K562 (cell line): ENCODE measurements at regions not wholly inside any gene's neighbourhood (a gene's known extent, or its start where the extent isn't known, plus 50 kb on each side); places are given as distances from the start of the nearest gene placed in this dataset.

Source experiments
- ATAC-seq: fragments of 200-7000 bp; cut with Tn5 transposase; 3 replicates; pipeline ENCODE4 v1.9.1; 2020; ENCODE audit warnings: moderate library complexity
- BruUV-seq: library from RNA; stranded (reverse); fragments of 400-500 nt; replicated peaks from 2 replicates; lab custom pipeline; 2021; lab: Mats Ljungman, UMichigan
- CTCF ChIA-PET: fragments of 300-600 bp; formaldehyde crosslinking; extraction: SDS; loops from one replicate; lab custom pipeline; 2021; ENCODE audit warnings: low intra/inter-chr PET ratio; lab: Yijun Ruan, JAX
- POLR2A ChIA-PET: fragments of 300-600, 350-650 bp; sonication (Branson Sonifier 250); formaldehyde crosslinking; extraction: SDS; loops from one replicate; lab custom pipeline; 2021; ENCODE audit warnings: antibody characterized with exemption, inconsistent platforms; lab: Yijun Ruan, JAX
- DNase-seq, 4 experiments: peaks; one replicate each; pipeline versions ENCODE4 v3.0.0 to v3.0.0-alpha.2; 2011 to 2018; ENCODE audit warnings: low spot score in 3 of 4, mixed read lengths in 3 of 4; ENCODE audit errors: extremely low read depth in 1 of 4
- FAIRE-seq: peaks from 2 replicates; lab custom pipeline; 2011; peaks lifted over from hg19 to GRCh38; lab: Jason Lieb, UNC
- H2AFZ ChIP-seq: 2 replicates; pipeline ENCODE4 v1.6.0; 2011; ENCODE audit warnings: low read depth, low read length, control low read depth, inconsistent platforms
- H3K27ac ChIP-seq: fragments of 200-600 bp; 3 replicates; pipeline ENCODE4 v1.8.0; 2011; ENCODE audit warnings: low read depth, mild to moderate bottlenecking, control low read depth, inconsistent platforms, low read length, moderate library complexity, mixed read lengths; ENCODE audit errors: extremely low read depth
- H3K27me3 ChIP-seq, 2 experiments: fragments of 300-600 bp in 1 of 2; 2 replicates in 1 of 2; 3 replicates in 1 of 2; pipeline versions ENCODE4 v1.6.0 to v1.8.0; 2011; ENCODE audit warnings: inconsistent platforms in 2 of 2, low read length in 2 of 2, mild to moderate bottlenecking in 1 of 2, mixed read lengths in 1 of 2, moderate library complexity in 1 of 2; ENCODE audit not compliant: control insufficient read depth in 2 of 2, insufficient read depth in 2 of 2
- H3K36me3 ChIP-seq: fragments of 300-600 bp; 3 replicates; pipeline ENCODE4 v1.8.0; 2011; ENCODE audit warnings: mild to moderate bottlenecking, low read length, inconsistent platforms; ENCODE audit not compliant: control insufficient read depth, insufficient read depth
- H3K4me1 ChIP-seq, 2 experiments: fragments of 200-600 bp in 1 of 2; replicated peaks in 1 of 2; 2 replicates in 1 of 2; 3 replicates in 1 of 2; pipeline versions ENCODE4 v1.5.1 to v1.8.0; 2011; ENCODE audit warnings: inconsistent platforms in 2 of 2, low read length in 2 of 2, mild to moderate bottlenecking in 1 of 2, mixed read lengths in 1 of 2, moderate library complexity in 1 of 2; ENCODE audit not compliant: control insufficient read depth in 2 of 2, insufficient read depth in 2 of 2
- H3K4me2 ChIP-seq: 2 replicates; pipeline ENCODE4 v1.6.1; 2011; ENCODE audit warnings: low read length, control low read depth, inconsistent platforms, mixed read lengths; ENCODE audit not compliant: insufficient read depth
- H3K4me3 ChIP-seq: fragments of 200-600 bp; sonication (generic), shearing (Covaris generic); 2 replicates; pipeline ENCODE4 v1.5.1; 2016; ENCODE audit warnings: control low read depth, inconsistent platforms
- H3K79me2 ChIP-seq: fragments of 200-600 bp; 3 replicates; pipeline ENCODE4 v1.8.0; 2011; ENCODE audit warnings: low read length, inconsistent platforms; ENCODE audit not compliant: control insufficient read depth, insufficient read depth
- H3K9ac ChIP-seq, 2 experiments: 2 replicates each; pipeline versions ENCODE4 v1.6.0 to v1.6.1; 2011; ENCODE audit warnings: low read depth in 2 of 2, low read length in 2 of 2, control low read depth in 1 of 2, inconsistent platforms in 1 of 2, mild to moderate bottlenecking in 1 of 2, mixed read lengths in 1 of 2; ENCODE audit not compliant: insufficient read depth in 1 of 2
- H3K9me1 ChIP-seq: one replicate; pipeline ENCODE4 v1.6.0; 2011; ENCODE audit warnings: inconsistent platforms, mild to moderate bottlenecking, low read length, moderate library complexity; ENCODE audit not compliant: control insufficient read depth, insufficient read depth
- H3K9me3 ChIP-seq: replicated peaks from 2 replicates; pipeline ENCODE4 v1.5.1; 2011; ENCODE audit warnings: low read depth, low read length, inconsistent platforms; ENCODE audit not compliant: control insufficient read depth, insufficient read depth
- H4K20me1 ChIP-seq: replicated peaks from 2 replicates; pipeline ENCODE4 v1.6.1; 2011; ENCODE audit warnings: low read length, inconsistent platforms, mixed read lengths; ENCODE audit not compliant: control insufficient read depth, insufficient read depth
- CCAR2 ChIP-seq: fragments of 200-400 bp; formaldehyde crosslinking; IDR thresholded peaks from 2 replicates; pipeline ENCODE4 v1.6.1; 2017; ENCODE audit warnings: mild to moderate bottlenecking, low read depth, low read length
- EHMT2 ChIP-seq: fragments of 450-650 bp; IDR thresholded peaks from 2 replicates; pipeline ENCODE4 v1.6.1; 2018; ENCODE audit warnings: antibody characterized with exemption
- KHSRP ChIP-seq: fragments of 450-650 bp; IDR thresholded peaks from 2 replicates; pipeline ENCODE4 v1.6.1; 2017
- MYNN ChIP-seq, 2 experiments: sonication (generic); formaldehyde crosslinking in 1 of 2; IDR thresholded peaks; 2 replicates each; pipeline versions ENCODE4 v1.5.0 to v1.6.1; 2016 to 2020; ENCODE audit warnings: antibody characterized with exemption in 1 of 2, missing genetic modification reagents in 1 of 2
- NONO ChIP-seq, 2 experiments: fragments of 200-400 bp in 1 of 2; fragments of 450-650 bp in 1 of 2; formaldehyde crosslinking in 1 of 2; IDR thresholded peaks; 2 replicates each; pipeline ENCODE4 v1.6.1; 2017; ENCODE audit warnings: low read depth in 2 of 2, mild to moderate bottlenecking in 2 of 2, moderate library complexity in 2 of 2, low read length in 1 of 2
- SAFB2 ChIP-seq: fragments of 200-400 bp; formaldehyde crosslinking; IDR thresholded peaks from 2 replicates; pipeline ENCODE4 v1.6.1; 2018; ENCODE audit warnings: borderline replicate concordance, low read length, low read depth, moderate library complexity; ENCODE audit not compliant: severe bottlenecking
- SIX5 ChIP-seq, 2 experiments: IDR thresholded peaks; 2 replicates each; pipeline ENCODE4 v1.6.1; 2011; ENCODE audit warnings: low read length in 2 of 2, borderline replicate concordance in 1 of 2, low read depth in 1 of 2, mild to moderate bottlenecking in 1 of 2, moderate library complexity in 1 of 2; ENCODE audit not compliant: insufficient read depth in 1 of 2
- ZFPM2 ChIP-seq: fragments of 250-450 bp; sonication (Bioruptor Pico); IDR thresholded peaks from 2 replicates; pipeline ENCODE4 v1.5.1; 2022; ENCODE audit warnings: mild to moderate bottlenecking
- WGBS: fragments of 100-300 bp; shearing (Covaris generic); methylation state at CpG from one replicate; pipeline ENCODE4 v1.1.6; 2016; ENCODE audit warnings: low coverage, mixed read lengths; ENCODE audit not compliant: insufficient coverage; ENCODE audit errors: missing lambda C conversion rate; 5-methylcytosine and 5-hydroxymethylcytosine counted together
- in situ Hi-C: fragments of 300-500 bp; cut with MboI; formaldehyde crosslinking; loops from 4 replicates; pipeline ENCODE4 v1.15.0; 2018; ENCODE audit warnings: inconsistent platforms, mixed read lengths
- intact Hi-C: fragments of 100-400 bp; cut with micrococcal nuclease; formaldehyde crosslinking; loops from 2 replicates; pipeline ENCODE4 v1.14.2; 2022
- TF ChIP-seq, protein P1 (sequence below): fragments of 450-650 bp; IDR thresholded peaks from 2 replicates; pipeline ENCODE4 v1.6.1; 2016; ENCODE audit warnings: mild to moderate bottlenecking
- TF ChIP-seq, protein P2 (sequence below): sonication (generic); formaldehyde crosslinking; IDR thresholded peaks from 2 replicates; pipeline ENCODE4 v1.8.0; 2022; ENCODE audit warnings: mild to moderate bottlenecking, missing genetic modification reagents

DNA sequence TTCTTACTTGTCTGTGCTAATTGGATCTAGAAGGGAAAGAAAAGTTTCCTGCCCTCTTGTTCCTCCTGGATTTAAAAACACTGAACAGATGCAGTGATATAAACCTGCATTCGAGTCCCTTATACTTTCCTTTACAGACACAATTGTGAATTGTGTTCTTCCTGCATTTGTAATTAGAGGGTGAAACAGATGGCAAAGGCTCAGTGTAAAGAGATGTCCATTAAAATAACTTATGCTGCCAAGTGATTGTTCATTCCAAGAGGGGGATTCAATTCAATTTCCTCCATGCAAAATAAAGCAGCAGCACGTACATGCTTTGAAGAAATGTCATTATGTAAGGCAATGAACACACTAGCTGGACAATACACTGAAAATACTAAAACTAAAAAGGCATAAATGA, 248.3 kb upstream of the LRIG3 start:
- BruUV-seq, result no TSS peak
- POLR2A ChIA-PET, result no interaction called here
- FAIRE-seq, result no peak

More for the DNA sequence above, 248.3 kb upstream of the LRIG3 start:
- in situ Hi-C loops, result loop anchor here (25.0 kb wide), 1 partner anchor 1181 kb away; no protein-coding TSS in a partner anchor
- no peaks in the 10 kb centered on the region for H4K20me1 ChIP-seq
- no peaks in the 10 kb centered on the region for H3K9me1 ChIP-seq
- H3K4me3 ChIP-seq, result no peak overlapping the region
- intact Hi-C loops, result no loop called here
- 0% methylated on average over 2 of the region's 2 CpGs for WGBS
- no peak for DNase-seq
- H3K4me2 ChIP-seq, result no peak overlapping the region
- H3K79me2 ChIP-seq, result no peaks in the 10 kb centered on the region
- ATAC-seq, result no peak
- no peak overlapping the region for H3K9ac ChIP-seq
- no peaks in the 10 kb centered on the region for H3K36me3 ChIP-seq
- CTCF ChIA-PET, result no interaction called here
- H3K27ac ChIP-seq, result no peak overlapping the region
- H3K4me1 ChIP-seq, result no peaks in the 10 kb centered on the region
- no peak overlapping the region for H2AFZ ChIP-seq
- no peaks in the 10 kb centered on the region for H3K9me3 ChIP-seq
- H3K27me3 ChIP-seq, result no peaks in the 10 kb centered on the region
- TF ChIP-seq EHMT2 (no peak), CCAR2 (no peak), KHSRP (no peak), SAFB2 (no peak), SIX5 (IDR thresholded peaks at IDR 0.05; ENCODE audit: borderline replicate concordance in 1 of 2, insufficient read depth in 1 of 2, low read depth in 1 of 2, low read length in 2 of 2) (no peak), ZFPM2 (CRISPR knock-in tag) (no peak), NONO (IDR thresholded peaks at IDR 0.05; ENCODE audit: low read depth in 2 of 2, low read length in 1 of 2) (no peak), MYNN (IDR thresholded peaks at IDR 0.05) (no peak), MYNN (CRISPR knock-in tag; IDR thresholded peaks at IDR 0.05) (no peak)
- TF ChIP-seq, protein P1, sequence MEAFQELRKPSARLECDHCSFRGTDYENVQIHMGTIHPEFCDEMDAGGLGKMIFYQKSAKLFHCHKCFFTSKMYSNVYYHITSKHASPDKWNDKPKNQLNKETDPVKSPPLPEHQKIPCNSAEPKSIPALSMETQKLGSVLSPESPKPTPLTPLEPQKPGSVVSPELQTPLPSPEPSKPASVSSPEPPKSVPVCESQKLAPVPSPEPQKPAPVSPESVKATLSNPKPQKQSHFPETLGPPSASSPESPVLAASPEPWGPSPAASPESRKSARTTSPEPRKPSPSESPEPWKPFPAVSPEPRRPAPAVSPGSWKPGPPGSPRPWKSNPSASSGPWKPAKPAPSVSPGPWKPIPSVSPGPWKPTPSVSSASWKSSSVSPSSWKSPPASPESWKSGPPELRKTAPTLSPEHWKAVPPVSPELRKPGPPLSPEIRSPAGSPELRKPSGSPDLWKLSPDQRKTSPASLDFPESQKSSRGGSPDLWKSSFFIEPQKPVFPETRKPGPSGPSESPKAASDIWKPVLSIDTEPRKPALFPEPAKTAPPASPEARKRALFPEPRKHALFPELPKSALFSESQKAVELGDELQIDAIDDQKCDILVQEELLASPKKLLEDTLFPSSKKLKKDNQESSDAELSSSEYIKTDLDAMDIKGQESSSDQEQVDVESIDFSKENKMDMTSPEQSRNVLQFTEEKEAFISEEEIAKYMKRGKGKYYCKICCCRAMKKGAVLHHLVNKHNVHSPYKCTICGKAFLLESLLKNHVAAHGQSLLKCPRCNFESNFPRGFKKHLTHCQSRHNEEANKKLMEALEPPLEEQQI, result no peak
- TF ChIP-seq, protein P2, sequence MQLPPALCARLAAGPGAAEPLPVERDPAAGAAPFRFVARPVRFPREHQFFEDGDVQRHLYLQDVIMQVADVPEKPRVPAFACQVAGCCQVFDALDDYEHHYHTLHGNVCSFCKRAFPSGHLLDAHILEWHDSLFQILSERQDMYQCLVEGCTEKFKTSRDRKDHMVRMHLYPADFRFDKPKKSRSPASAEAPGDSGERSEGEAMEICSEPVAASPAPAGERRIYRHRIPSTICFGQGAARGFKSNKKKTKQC, result no peak
